MM.1S (cell line): ENCODE measurements at regions not wholly inside any gene's neighbourhood (a gene's known extent, or its start where the extent isn't known, plus 50 kb on each side); places are given as distances from the start of the nearest gene placed in this dataset.
"Not testable (repeated sequence)": the region's sequence is repeated elsewhere in the genome, so short reads cannot be mapped to it uniquely, and the experiment has no call there.

Experiments used
- DNase-seq: peaks from one replicate; pipeline ENCODE4 v3.0.0-alpha.2; 2015
- H2AFZ ChIP-seq: fragments of 300-600 bp; sonication (generic); 2 replicates; pipeline ENCODE4 v1.6.0; 2016; ENCODE audit warnings: antibody characterized with exemption, low read length
- H3F3A ChIP-seq: fragments of 300-600 bp; sonication (generic); 2 replicates; pipeline ENCODE4 v1.6.1; 2016; ENCODE audit warnings: mild to moderate bottlenecking, antibody characterized with exemption, low read length, moderate library complexity, mixed read lengths; ENCODE audit not compliant: insufficient read depth
- H3K27ac ChIP-seq: fragments of 300-600 bp; sonication (generic); 2 replicates; pipeline ENCODE4 v1.5.1; 2016; ENCODE audit warnings: mild to moderate bottlenecking, low read length
- H3K27me3 ChIP-seq: fragments of 300-600 bp; sonication (generic); replicated peaks from 2 replicates; pipeline ENCODE4 v1.6.0; 2016; ENCODE audit warnings: low read length; ENCODE audit not compliant: insufficient read depth
- H3K36me3 ChIP-seq: fragments of 300-600 bp; sonication (generic); replicated peaks from 2 replicates; pipeline ENCODE4 v1.6.1; 2016; ENCODE audit warnings: mild to moderate bottlenecking, low read length, mixed read lengths; ENCODE audit not compliant: insufficient read depth
- H3K4me1 ChIP-seq: fragments of 300-600 bp; sonication (generic); 2 replicates; pipeline ENCODE4 v1.6.1; 2016; ENCODE audit warnings: low read length, mixed read lengths
- H3K4me2 ChIP-seq: fragments of 300-600 bp; sonication (generic); 2 replicates; pipeline ENCODE4 v1.6.0; 2016; ENCODE audit warnings: low read depth, low read length
- H3K4me3 ChIP-seq: fragments of 300-600 bp; sonication (generic); 2 replicates; pipeline ENCODE4 v1.5.1; 2016; ENCODE audit warnings: low read length, mixed read lengths
- H3K79me2 ChIP-seq: fragments of 300-600 bp; sonication (generic); 2 replicates; pipeline ENCODE4 v1.6.1; 2016; ENCODE audit warnings: mixed run types, low read length, mixed read lengths
- H3K9ac ChIP-seq: fragments of 300-600 bp; sonication (generic); 2 replicates; pipeline ENCODE4 v1.6.1; 2016; ENCODE audit warnings: low read length, mixed read lengths
- H3K9me2 ChIP-seq: fragments of 300-600 bp; sonication (generic); replicated peaks from 2 replicates; pipeline ENCODE4 v1.6.1; 2016; ENCODE audit warnings: mild to moderate bottlenecking, low read length, mixed read lengths; ENCODE audit not compliant: insufficient read depth
- H3K9me3 ChIP-seq: fragments of 300-600 bp; sonication (generic); replicated peaks from 2 replicates; pipeline ENCODE4 v1.6.1; 2016; ENCODE audit warnings: mild to moderate bottlenecking, low read length, mixed read lengths; ENCODE audit not compliant: insufficient read depth
- H4K20me1 ChIP-seq: fragments of 300-600 bp; sonication (generic); 2 replicates; pipeline ENCODE4 v1.6.1; 2016; ENCODE audit warnings: mild to moderate bottlenecking, low read length, moderate library complexity, mixed read lengths; ENCODE audit not compliant: insufficient read depth
- CTCF ChIP-seq: fragments of 300-600 bp; sonication (generic); IDR thresholded peaks from 2 replicates; pipeline ENCODE4 v1.5.1; 2016; ENCODE audit warnings: antibody characterized with exemption, low read length, mixed read lengths
- EZH2 ChIP-seq: fragments of 300-600 bp; sonication (generic); optimal IDR thresholded peaks from 2 replicates; pipeline ENCODE3; 2017; ENCODE audit warnings: low read depth, mild to moderate bottlenecking, antibody characterized with exemption, low read length, mixed read lengths
- EZH2phosphoT487 ChIP-seq: fragments of 300-600 bp; sonication (generic); IDR thresholded peaks from 2 replicates; pipeline ENCODE4 v1.6.1; 2018; ENCODE audit warnings: antibody characterized with exemption, low read length

DNA sequence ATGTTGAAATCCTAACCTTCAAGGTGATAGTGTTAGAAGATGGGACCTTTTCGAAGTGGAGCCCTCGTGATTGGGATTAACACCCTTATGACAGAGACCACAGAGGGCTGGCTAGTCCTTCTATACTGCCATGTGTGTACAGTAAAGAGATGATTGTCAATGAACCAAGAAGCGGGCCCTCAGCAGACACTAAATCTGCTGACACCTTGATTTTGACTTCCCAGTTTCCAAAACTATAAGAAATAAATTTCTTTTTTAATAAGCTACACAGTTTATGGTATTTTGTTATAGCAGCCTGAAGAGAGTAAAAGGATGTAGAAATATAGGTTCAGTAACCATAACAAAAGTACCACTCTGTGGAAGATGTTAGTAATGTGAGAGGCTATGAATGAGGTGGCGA is 419.0 kb upstream of the NUDT12 start:
- H4K20me1 ChIP-seq, result no peaks in the 10 kb centered on the region

GRCh38 chr5:103973669-103974068 is 411.1 kb upstream of the NUDT12 start:
- no peak for DNase-seq
- no peaks in the 10 kb centered on the region for H3K4me1 ChIP-seq
- no peaks in the 10 kb centered on the region for H3K9me3 ChIP-seq
- H3K9ac ChIP-seq, result no peak overlapping the region
- H3K27me3 ChIP-seq, result no peaks in the 10 kb centered on the region
- H3K79me2 ChIP-seq, result no peaks in the 10 kb centered on the region
- H3K4me2 ChIP-seq, result no peak overlapping the region
- H3K4me3 ChIP-seq, result no peak overlapping the region
- no peak for TF ChIP-seq EZH2
- peak; percentile 15 for TF ChIP-seq CTCF
- TF ChIP-seq EZH2phosphoT487, result no peak
- no peaks in the 10 kb centered on the region for H3F3A ChIP-seq
- no peaks in the 10 kb centered on the region for H4K20me1 ChIP-seq
- H3K9me2 ChIP-seq, result no peaks in the 10 kb centered on the region
- H2AFZ ChIP-seq, result no peak overlapping the region
- H3K36me3 ChIP-seq, result no peaks in the 10 kb centered on the region
- no peak overlapping the region for H3K27ac ChIP-seq

More for the DNA sequence above, 419.0 kb upstream of the NUDT12 start:
- Histone ChIP-seq H3K4me2 (no peak overlapping the region), H3K9me3 (no peaks in the 10 kb centered on the region), H3K4me1 (no peaks in the 10 kb centered on the region), H3K4me3 (no peak overlapping the region), H3K9ac (no peak overlapping the region), H3F3A (no peaks in the 10 kb centered on the region), H3K79me2 (no peaks in the 10 kb centered on the region), H3K9me2 (no peaks in the 10 kb centered on the region), H3K27me3 (no peaks in the 10 kb centered on the region), H3K27ac (no peak overlapping the region), H3K36me3 (no peaks in the 10 kb centered on the region), H2AFZ (no peak overlapping the region)
- no peak for TF ChIP-seq EZH2phosphoT487
- no peak for TF ChIP-seq CTCF
- TF ChIP-seq EZH2, result no peak
- DNase-seq, result no peak

GRCh38 chr5:103966295-103966694 is 403.7 kb upstream of the NUDT12 start:
- not testable (repeated sequence) for H2AFZ ChIP-seq, H4K20me1 ChIP-seq, H3K4me2 ChIP-seq, H3K36me3 ChIP-seq, DNase-seq, H3K9ac ChIP-seq, H3K9me2 ChIP-seq, H3K9me3 ChIP-seq, H3F3A ChIP-seq, H3K79me2 ChIP-seq, H3K27ac ChIP-seq, H3K27me3 ChIP-seq, H3K4me3 ChIP-seq, H3K4me1 ChIP-seq

GRCh38 chr5:103962023-103962422 is 399.4 kb upstream of the NUDT12 start:
- Histone ChIP-seq H3K9me3 (no peaks in the 10 kb centered on the region), H3K27me3 (no peaks in the 10 kb centered on the region)
- no peak for DNase-seq

More at GRCh38 chr5:103962023-103962422, 399.4 kb upstream of the NUDT12 start:
- H3K4me2 ChIP-seq, result no peak overlapping the region
- no peak overlapping the region for H3K27ac ChIP-seq
- H2AFZ ChIP-seq, result no peak overlapping the region
- H3K9me2 ChIP-seq, result no peaks in the 10 kb centered on the region
- no peaks in the 10 kb centered on the region for H4K20me1 ChIP-seq
- TF ChIP-seq CTCF, result no peak
- no peak for TF ChIP-seq EZH2phosphoT487
- no peak for TF ChIP-seq EZH2
- H3K4me1 ChIP-seq, result no peaks in the 10 kb centered on the region
- no peak overlapping the region for H3K4me3 ChIP-seq
- no peaks in the 10 kb centered on the region for H3K79me2 ChIP-seq
- no peak overlapping the region for H3K9ac ChIP-seq
- no peaks in the 10 kb centered on the region for H3F3A ChIP-seq
- H3K36me3 ChIP-seq, result no peaks in the 10 kb centered on the region
